DND-41 (cell line): ENCODE measurements at regions not wholly inside any gene's neighbourhood (a gene's known extent, or its start where the extent isn't known, plus 50 kb on each side); places are given as distances from the start of the nearest gene placed in this dataset.

Source experiments
- ATAC-seq: fragments of 200-7000 bp; cut with Tn5 transposase; 3 replicates; pipeline ENCODE4 v1.9.1; 2021; ENCODE audit warnings: low read depth; ENCODE audit not compliant: insufficient read depth
- DNase-seq: peaks from one replicate; pipeline ENCODE4 v3.0.0-alpha.2; 2020
- H2AFZ ChIP-seq: 2 replicates; pipeline ENCODE4 v1.6.0; 2012; ENCODE audit warnings: low read depth, low read length
- H3K27ac ChIP-seq: 2 replicates; pipeline ENCODE4 v1.5.1; 2012; ENCODE audit warnings: low read length, inconsistent platforms
- H3K27me3 ChIP-seq: fragments of 200-600 bp; sonication (generic); 2 replicates; pipeline ENCODE4 v1.6.0; 2012; ENCODE audit warnings: low read length, mild to moderate bottlenecking, inconsistent platforms; ENCODE audit not compliant: insufficient read depth, poor library complexity
- H3K36me3 ChIP-seq: 2 replicates; pipeline ENCODE4 v1.5.1; 2012; ENCODE audit warnings: low read length, inconsistent platforms; ENCODE audit not compliant: insufficient read depth
- H3K4me1 ChIP-seq: 2 replicates; pipeline ENCODE4 v1.5.1; 2012; ENCODE audit warnings: mild to moderate bottlenecking, low read length; ENCODE audit not compliant: insufficient read depth
- H3K4me2 ChIP-seq: 2 replicates; pipeline ENCODE4 v1.6.0; 2012; ENCODE audit warnings: mild to moderate bottlenecking, moderate library complexity, low read length, inconsistent platforms; ENCODE audit not compliant: insufficient read depth
- H3K4me3 ChIP-seq, 2 experiments: fragments of 200-600 bp in 1 of 2; shearing (Covaris generic) in 1 of 2; 2 replicates each; pipeline ENCODE4 v1.5.1; 2012 to 2016; ENCODE audit warnings: inconsistent platforms in 2 of 2, low read length in 2 of 2, mild to moderate bottlenecking in 2 of 2, low read depth in 1 of 2, moderate library complexity in 1 of 2
- H3K79me2 ChIP-seq: 2 replicates; pipeline ENCODE4 v1.6.0; 2012; ENCODE audit warnings: low read length, inconsistent platforms; ENCODE audit not compliant: insufficient read depth
- H3K9ac ChIP-seq: 2 replicates; pipeline ENCODE4 v1.6.0; 2012; ENCODE audit warnings: low read depth, mild to moderate bottlenecking, inconsistent platforms, low read length, moderate library complexity
- H3K9me3 ChIP-seq: 2 replicates; pipeline ENCODE4 v1.5.1; 2012; ENCODE audit warnings: low read length, moderate library complexity, mild to moderate bottlenecking, inconsistent platforms; ENCODE audit not compliant: insufficient read depth, severe bottlenecking
- H4K20me1 ChIP-seq: 2 replicates; pipeline ENCODE4 v1.6.0; 2012; ENCODE audit warnings: low read length; ENCODE audit not compliant: insufficient read depth
- CTCF ChIP-seq: IDR thresholded peaks from 2 replicates; pipeline ENCODE4 v1.5.1; 2012; ENCODE audit warnings: borderline replicate concordance, low read length, moderate library complexity, mild to moderate bottlenecking; ENCODE audit not compliant: poor library complexity, severe bottlenecking; ENCODE audit errors: extremely low read depth
- EZH2 ChIP-seq: IDR thresholded peaks from 3 replicates; pipeline ENCODE4 v1.6.1; 2012; ENCODE audit warnings: borderline replicate concordance, low read depth, mild to moderate bottlenecking, moderate library complexity, low read length, inconsistent platforms; ENCODE audit not compliant: severe bottlenecking

DNA sequence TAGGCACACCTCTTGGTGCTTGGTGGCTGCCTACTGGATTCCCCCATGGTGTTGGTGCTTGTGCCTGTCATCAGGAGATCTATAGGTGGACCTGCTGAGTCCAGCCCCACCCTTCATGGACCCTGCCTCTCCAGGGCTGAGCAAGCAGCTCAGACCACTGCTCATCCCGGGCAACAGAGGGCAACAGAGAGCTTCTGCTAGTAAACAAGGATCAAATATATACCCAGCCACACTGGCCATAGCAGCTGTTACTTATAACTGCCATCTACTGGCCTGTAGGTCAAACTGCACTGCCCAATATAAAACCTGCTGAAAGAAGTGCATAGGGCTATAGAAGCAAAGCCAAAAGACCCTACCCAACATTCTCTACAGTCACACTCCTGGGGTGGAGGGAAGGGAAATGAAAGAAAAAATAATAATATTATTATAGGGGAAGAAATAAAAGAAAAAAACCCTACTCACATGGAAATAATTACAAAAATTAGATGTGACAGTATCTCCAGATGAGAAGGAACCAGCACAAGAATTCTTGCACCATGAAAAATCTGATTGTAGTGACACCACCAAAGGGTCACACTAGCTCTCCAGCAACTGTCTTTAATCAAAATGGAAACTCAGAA lies 54.9 kb upstream of the ZNF800 start:
- H3K79me2 ChIP-seq = no peaks in the 10 kb centered on the region
- no peak overlapping the region for H3K9ac ChIP-seq
- TF ChIP-seq CTCF = peak; percentile 54
- no peak for TF ChIP-seq EZH2
- no peak overlapping the region for H3K4me3 ChIP-seq
- H3K4me1 ChIP-seq = no peaks in the 10 kb centered on the region
- DNase-seq (peak; percentile 29), ATAC-seq (peak; percentile 68)
- no peak overlapping the region for H3K4me2 ChIP-seq
- H2AFZ ChIP-seq = no peak overlapping the region
- H3K27ac ChIP-seq = no peak overlapping the region
- no peaks in the 10 kb centered on the region for H3K36me3 ChIP-seq
- peaks cover 11% of the 10 kb centered on the region for H3K9me3 ChIP-seq
- no peaks in the 10 kb centered on the region for H4K20me1 ChIP-seq
- no peaks in the 10 kb centered on the region for H3K27me3 ChIP-seq

GRCh38 chr7:127446842-127447241 lies 54.3 kb upstream of the ZNF800 start:
- no peak overlapping the region for H3K4me2 ChIP-seq
- no peak for DNase-seq
- no peak for ATAC-seq
- H3K79me2 ChIP-seq = no peaks in the 10 kb centered on the region
- H3K4me1 ChIP-seq = no peaks in the 10 kb centered on the region
- H3K27me3 ChIP-seq = no peaks in the 10 kb centered on the region
- no peaks in the 10 kb centered on the region for H4K20me1 ChIP-seq
- H3K36me3 ChIP-seq = no peaks in the 10 kb centered on the region
- H3K9ac ChIP-seq = no peak overlapping the region
- no peak overlapping the region for H2AFZ ChIP-seq
- H3K27ac ChIP-seq = no peak overlapping the region
- TF ChIP-seq EZH2 (no peak), CTCF (no peak)
- H3K9me3 ChIP-seq = peaks cover 11% of the 10 kb centered on the region
- no peak overlapping the region for H3K4me3 ChIP-seq
